GM10266 (cell line): ENCODE measurements at regions not wholly inside any gene's neighbourhood (a gene's known extent, or its start where the extent isn't known, plus 50 kb on each side); places are given as distances from the start of the nearest gene placed in this dataset.

Experiments used
- DNase-seq: peaks from one replicate; pipeline ENCODE4 v3.0.0; 2012; ENCODE audit errors: extremely low spot score
- CTCF ChIP-seq: IDR thresholded peaks from 2 replicates; pipeline ENCODE4 v1.5.1; 2012; ENCODE audit warnings: mild to moderate bottlenecking, low read depth; ENCODE audit not compliant: control insufficient read depth, insufficient read depth; ENCODE audit errors: missing control alignments

GRCh38 chr6:6412700-6413099, 92.2 kb upstream of the F13A1 start:
- DNase-seq, result no peak
- TF ChIP-seq CTCF, result no peak

- TF ChIP-seq CTCF, result no peak
- DNase-seq, result no peak
Measured at GRCh38 chr6:6414931-6415330, 94.5 kb upstream of the F13A1 start.

GRCh38 chr6:6417475-6417874, 97.0 kb upstream of the F13A1 start:
- no peak for TF ChIP-seq CTCF
- no peak for DNase-seq

- no peak for TF ChIP-seq CTCF
- DNase-seq, result no peak
Measured at GRCh38 chr6:6418421-6418820, 98.0 kb upstream of the F13A1 start.

GRCh38 chr6:6420107-6420506, 99.6 kb upstream of the F13A1 start:
- no peak for TF ChIP-seq CTCF
- DNase-seq, result no peak

GRCh38 chr6:6434151-6434550, 113.7 kb upstream of the F13A1 start:
- DNase-seq, result no peak
- TF ChIP-seq CTCF, result no peak

GRCh38 chr6:6434723-6435122, 114.3 kb upstream of the F13A1 start:
- DNase-seq, result no peak
- TF ChIP-seq CTCF, result no peak

- TF ChIP-seq CTCF, result no peak
- no peak for DNase-seq
Measured at GRCh38 chr6:6436366-6436765, 115.9 kb upstream of the F13A1 start.
